Mesenchymal stem cell (in vitro differentiated cells and primary cell): ENCODE measurements at regions not wholly inside any gene's neighbourhood (a gene's known extent, or its start where the extent isn't known, plus 50 kb on each side); places are given as distances from the start of the nearest gene placed in this dataset.

Experiments used
- DNase-seq: peaks from one replicate; pipeline ENCODE4 v3.0.0-alpha.2; 2013
- H2AFZ ChIP-seq: one replicate; pipeline ENCODE4 v1.6.1; 2013; ENCODE audit warnings: low read depth, mild to moderate bottlenecking, control low read depth, inconsistent platforms, low read length, moderate library complexity
- H2AK5ac ChIP-seq: 2 replicates; pipeline ENCODE4 v1.6.1; 2013; ENCODE audit warnings: low read length, moderate library complexity, mild to moderate bottlenecking, inconsistent platforms; ENCODE audit not compliant: severe bottlenecking
- H2BK120ac ChIP-seq: one replicate; pipeline ENCODE4 v1.6.1; 2013; ENCODE audit warnings: low read depth, mild to moderate bottlenecking, inconsistent platforms, low read length, moderate library complexity
- H2BK12ac ChIP-seq, 2 experiments: one replicate each; pipeline ENCODE4 v1.6.1; 2013; ENCODE audit warnings: inconsistent platforms in 2 of 2, low read length in 2 of 2, mild to moderate bottlenecking in 2 of 2, moderate library complexity in 2 of 2, control low read depth in 1 of 2
- H2BK15ac ChIP-seq: one replicate; pipeline ENCODE4 v1.6.1; 2013; ENCODE audit warnings: mild to moderate bottlenecking, low read depth, inconsistent platforms; ENCODE audit not compliant: poor library complexity, severe bottlenecking
- H2BK5ac ChIP-seq: 2 replicates; pipeline ENCODE4 v1.6.1; 2013; ENCODE audit warnings: low read depth, mild to moderate bottlenecking, low read length, control low read depth, inconsistent platforms; ENCODE audit not compliant: poor library complexity, severe bottlenecking
- H3K14ac ChIP-seq, 2 experiments: one replicate each; pipeline ENCODE4 v1.6.1; 2013; ENCODE audit warnings: inconsistent platforms in 2 of 2, low read length in 2 of 2, control low read depth in 1 of 2, mild to moderate bottlenecking in 1 of 2, moderate library complexity in 1 of 2
- H3K18ac ChIP-seq, 2 experiments: one replicate each; pipeline ENCODE4 v1.6.1; 2013; ENCODE audit warnings: inconsistent platforms in 2 of 2, low read length in 2 of 2, control low read depth in 1 of 2, low read depth in 1 of 2, mild to moderate bottlenecking in 1 of 2
- H3K23ac ChIP-seq, 2 experiments: one replicate each; pipeline ENCODE4 v1.6.1; 2013; ENCODE audit warnings: inconsistent platforms in 2 of 2, low read length in 2 of 2, mild to moderate bottlenecking in 2 of 2, moderate library complexity in 2 of 2, control low read depth in 1 of 2
- H3K27ac ChIP-seq: 2 replicates; pipeline ENCODE4 v1.5.1; 2013; ENCODE audit warnings: mild to moderate bottlenecking, moderate library complexity, low read length, control low read depth, inconsistent platforms; ENCODE audit not compliant: poor library complexity, severe bottlenecking
- H3K27me3 ChIP-seq, 2 experiments: 2 replicates each; pipeline versions ENCODE4 v1.6.1 to v1.7.0; 2013; ENCODE audit warnings: low read length in 2 of 2, mild to moderate bottlenecking in 2 of 2, moderate library complexity in 2 of 2, control low read depth in 1 of 2, inconsistent platforms in 1 of 2; ENCODE audit not compliant: control insufficient read depth in 1 of 2, insufficient read depth in 1 of 2
- H3K36me3 ChIP-seq, 2 experiments: 2 replicates each; pipeline versions ENCODE4 v1.6.1 to v1.7.0; 2013; ENCODE audit warnings: low read length in 2 of 2, control low read depth in 1 of 2, inconsistent platforms in 1 of 2, low read depth in 1 of 2, mild to moderate bottlenecking in 1 of 2; ENCODE audit not compliant: insufficient read depth in 2 of 2, control insufficient read depth in 1 of 2
- H3K4ac ChIP-seq, 2 experiments: one replicate each; pipeline ENCODE4 v1.6.1; 2013; ENCODE audit warnings: inconsistent platforms in 2 of 2, low read length in 2 of 2, mild to moderate bottlenecking in 2 of 2, moderate library complexity in 2 of 2, control low read depth in 1 of 2, low read depth in 1 of 2
- H3K4me1 ChIP-seq: 2 replicates; pipeline ENCODE4 v1.6.1; 2013; ENCODE audit warnings: low read depth, low read length, control low read depth; ENCODE audit not compliant: control insufficient read depth, insufficient read depth
- H3K4me2 ChIP-seq: 2 replicates; pipeline ENCODE4 v1.6.1; 2013; ENCODE audit warnings: low read length, mild to moderate bottlenecking, inconsistent platforms; ENCODE audit not compliant: poor library complexity, severe bottlenecking
- H3K4me3 ChIP-seq, 2 experiments: 2 replicates each; pipeline versions ENCODE4 v1.5.1 to v1.7.0; 2013; ENCODE audit warnings: low read length in 2 of 2, mild to moderate bottlenecking in 2 of 2, control low read depth in 1 of 2, low read depth in 1 of 2; ENCODE audit not compliant: insufficient read depth in 1 of 2
- H3K79me1 ChIP-seq: replicated peaks from 2 replicates; pipeline ENCODE4 v1.6.1; 2013; ENCODE audit warnings: mild to moderate bottlenecking, control low read depth, low read length, inconsistent platforms; ENCODE audit not compliant: poor library complexity, severe bottlenecking
- H3K9ac ChIP-seq: 2 replicates; pipeline ENCODE4 v1.7.0; 2013; ENCODE audit warnings: mild to moderate bottlenecking, low read length, moderate library complexity
- H3K9me3 ChIP-seq: 2 replicates; pipeline ENCODE4 v1.7.0; 2013; ENCODE audit warnings: mild to moderate bottlenecking, low read length; ENCODE audit not compliant: control insufficient read depth
- H4K8ac ChIP-seq: one replicate; pipeline ENCODE4 v1.6.1; 2013; ENCODE audit warnings: inconsistent platforms, mild to moderate bottlenecking, low read length, moderate library complexity
- H4K91ac ChIP-seq: one replicate; pipeline ENCODE4 v1.6.1; 2013; ENCODE audit warnings: mild to moderate bottlenecking, low read length, inconsistent platforms
- WGBS: methylation state at CpG from one replicate; pipeline ENCODE4 v1.1.7; 2013; ENCODE audit warnings: mixed read lengths; 5-methylcytosine and 5-hydroxymethylcytosine counted together

DNA sequence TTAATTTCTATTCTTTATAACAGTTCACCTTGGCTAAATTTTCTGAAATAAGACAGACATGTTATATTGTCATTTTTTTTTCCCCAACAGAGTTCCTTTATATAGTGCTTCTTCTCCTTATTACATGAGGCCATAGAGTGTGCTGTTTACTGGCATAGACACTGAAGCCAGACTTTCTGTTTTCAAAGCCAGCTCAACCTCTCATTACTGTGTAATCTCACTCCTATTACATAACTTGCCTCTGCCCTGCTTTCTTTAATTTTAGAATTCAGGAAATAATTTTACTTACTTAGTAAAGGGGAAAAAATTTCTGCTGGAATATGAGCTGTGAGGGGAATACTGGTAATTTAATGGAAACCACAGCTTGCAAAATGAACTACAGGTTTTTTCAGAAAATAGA is 1380.4 kb downstream of the SLITRK1 start:
- H3K27me3 ChIP-seq: no peaks in the 10 kb centered on the region
- no peak overlapping the region for H4K8ac ChIP-seq
- no peak overlapping the region for H2BK5ac ChIP-seq
- H3K9me3 ChIP-seq: no peaks in the 10 kb centered on the region
- H3K4me2 ChIP-seq: no peak overlapping the region
- no peak overlapping the region for H3K4ac ChIP-seq
- H3K14ac ChIP-seq: no peak overlapping the region
- H3K79me1 ChIP-seq: no peaks in the 10 kb centered on the region
- no peak overlapping the region for H2BK120ac ChIP-seq
- no peak overlapping the region for H2AFZ ChIP-seq
- no peak overlapping the region for H3K4me3 ChIP-seq
- no peak overlapping the region for H4K91ac ChIP-seq
- H2BK12ac ChIP-seq: no peak overlapping the region
- H2BK15ac ChIP-seq: no peak overlapping the region
- no peaks in the 10 kb centered on the region for H3K36me3 ChIP-seq
- no peak overlapping the region for H3K18ac ChIP-seq
- DNase-seq: no peak
- no peak overlapping the region for H3K27ac ChIP-seq
- H3K4me1 ChIP-seq: no peaks in the 10 kb centered on the region
- H3K9ac ChIP-seq: no peak overlapping the region
- H2AK5ac ChIP-seq: no peak overlapping the region
- H3K23ac ChIP-seq: no peak overlapping the region

DNA sequence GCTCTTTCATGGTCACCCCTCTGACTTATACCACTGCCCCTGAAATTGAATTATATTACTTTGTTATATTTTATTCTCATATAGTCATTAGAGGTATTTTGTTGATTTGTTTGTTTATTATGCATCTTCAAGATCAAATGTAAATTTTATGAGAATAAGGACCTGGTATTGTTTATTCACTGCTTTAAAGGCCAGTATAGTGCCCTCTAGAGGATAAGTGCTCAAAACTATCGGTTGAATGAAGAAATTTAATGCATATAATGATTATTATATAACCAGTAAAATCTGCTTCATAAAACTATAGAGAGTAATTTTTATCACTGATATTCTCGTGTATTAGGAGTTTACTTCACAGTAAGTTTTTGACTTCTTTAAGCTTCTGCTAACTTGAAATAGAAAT is 1401.9 kb downstream of the SLITRK1 start:
- no peak overlapping the region for H3K27ac ChIP-seq
- no CpG with 5 or more reads among the region's 2 CpGs for WGBS

DNA sequence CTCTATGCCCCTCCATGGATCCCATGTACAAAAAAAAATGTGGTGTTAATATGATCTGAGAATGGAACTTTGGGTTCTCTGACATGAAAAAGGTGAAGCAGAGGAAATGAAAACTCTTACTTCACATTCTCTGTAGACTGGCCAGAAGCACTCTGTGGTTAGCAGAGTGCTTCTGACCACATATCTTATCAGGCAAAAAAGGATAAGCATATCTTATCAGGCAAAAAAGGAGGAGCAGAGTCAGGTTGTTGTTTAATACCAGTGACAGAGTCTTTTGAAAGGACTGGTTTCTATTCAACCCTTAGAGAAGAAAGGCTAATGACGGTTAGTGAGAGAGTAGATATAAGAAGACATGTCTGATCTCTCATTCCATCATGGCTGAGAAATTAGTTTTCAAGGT is 1404.8 kb downstream of the SLITRK1 start:
- Histone ChIP-seq H3K4me1 (no peaks in the 10 kb centered on the region), H2AK5ac (no peak overlapping the region), H2AFZ (no peak overlapping the region)

More for the DNA sequence above, 1401.9 kb downstream of the SLITRK1 start:
- Histone ChIP-seq H3K9ac (no peak overlapping the region), H3K79me1 (no peaks in the 10 kb centered on the region), H2BK120ac (no peak overlapping the region), H3K4me2 (no peak overlapping the region), H4K8ac (no peak overlapping the region), H3K18ac (no peak overlapping the region), H2BK5ac (no peak overlapping the region), H2AFZ (no peak overlapping the region), H3K4ac (no peak overlapping the region), H3K4me1 (no peaks in the 10 kb centered on the region), H2BK12ac (no peak overlapping the region), H3K36me3 (no peaks in the 10 kb centered on the region), H3K9me3 (no peaks in the 10 kb centered on the region), H3K23ac (no peak overlapping the region), H4K91ac (no peak overlapping the region), H3K14ac (no peak overlapping the region), H3K4me3 (no peak overlapping the region), H2AK5ac (no peak overlapping the region), H2BK15ac (no peak overlapping the region), H3K27me3 (no peaks in the 10 kb centered on the region)
- DNase-seq: no peak

DNA sequence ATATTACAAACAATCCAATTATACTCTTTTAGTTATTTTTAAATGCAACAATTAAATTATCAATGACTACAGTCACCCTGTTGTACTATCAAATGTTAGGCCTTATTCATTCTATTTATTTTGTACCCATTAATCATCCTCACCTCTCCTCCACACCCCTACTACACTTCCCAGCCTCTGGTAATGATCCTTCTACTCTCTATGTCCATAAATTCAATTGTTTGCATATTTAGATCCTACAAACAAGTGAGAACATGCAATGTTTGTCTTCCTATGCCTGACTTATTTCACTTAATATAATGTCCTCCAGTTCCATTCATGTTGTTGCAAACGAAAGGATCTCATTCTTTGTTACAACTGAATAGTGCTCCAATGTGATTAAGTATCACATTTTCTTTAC is 1414.6 kb downstream of the SLITRK1 start:
- WGBS: no CpG with 5 or more reads among the region's 1 CpG
- H3K79me1 ChIP-seq: no peaks in the 10 kb centered on the region
- H2BK12ac ChIP-seq: no peak overlapping the region
- no peak overlapping the region for H3K9ac ChIP-seq
- no peak overlapping the region for H2AK5ac ChIP-seq
- no peak overlapping the region for H3K23ac ChIP-seq
- H3K4me1 ChIP-seq: no peaks in the 10 kb centered on the region
- no peak overlapping the region for H4K8ac ChIP-seq
- no peak overlapping the region for H4K91ac ChIP-seq
- no peak overlapping the region for H2BK5ac ChIP-seq
- no peak overlapping the region for H3K18ac ChIP-seq
- H2BK15ac ChIP-seq: no peak overlapping the region
- H3K4me3 ChIP-seq: no peak overlapping the region
- H2AFZ ChIP-seq: no peak overlapping the region
- H3K4me2 ChIP-seq: no peak overlapping the region
- no peak overlapping the region for H3K27ac ChIP-seq
- DNase-seq: no peak
- no peak overlapping the region for H2BK120ac ChIP-seq
- no peaks in the 10 kb centered on the region for H3K27me3 ChIP-seq
- no peaks in the 10 kb centered on the region for H3K9me3 ChIP-seq
- no peak overlapping the region for H3K4ac ChIP-seq
- H3K36me3 ChIP-seq: no peaks in the 10 kb centered on the region
- no peak overlapping the region for H3K14ac ChIP-seq

More for the DNA sequence above, 1404.8 kb downstream of the SLITRK1 start:
- no peak overlapping the region for H3K23ac ChIP-seq
- no peak overlapping the region for H3K4me3 ChIP-seq
- no peak for DNase-seq
- no peak overlapping the region for H4K91ac ChIP-seq
- H3K9me3 ChIP-seq: no peaks in the 10 kb centered on the region
- no peak overlapping the region for H2BK120ac ChIP-seq
- H3K4ac ChIP-seq: no peak overlapping the region
- no peak overlapping the region for H3K4me2 ChIP-seq
- WGBS: 83% methylated on average over 1 of the region's 1 CpG
- H3K27me3 ChIP-seq: no peaks in the 10 kb centered on the region
- H2BK15ac ChIP-seq: no peak overlapping the region
- H2BK12ac ChIP-seq: no peak overlapping the region
- no peaks in the 10 kb centered on the region for H3K79me1 ChIP-seq
- H3K18ac ChIP-seq: no peak overlapping the region
- no peaks in the 10 kb centered on the region for H3K36me3 ChIP-seq
- H3K27ac ChIP-seq: no peak overlapping the region
- H2BK5ac ChIP-seq: no peak overlapping the region
- H4K8ac ChIP-seq: no peak overlapping the region
- H3K14ac ChIP-seq: no peak overlapping the region
- no peak overlapping the region for H3K9ac ChIP-seq
